Stomach (tissue), 4 donors: ENCODE measurements at regions not wholly inside any gene's neighbourhood (a gene's known extent, or its start where the extent isn't known, plus 50 kb on each side); places are given as distances from the start of the nearest gene placed in this dataset.

Experiments
- EP300 ChIP-seq: sonication (generic); formaldehyde crosslinking; IDR thresholded peaks from one replicate; pipeline ENCODE4 v1.6.1; 2017; ENCODE audit warnings: antibody characterized with exemption
- POLR2A ChIP-seq, 4 donors: fragments of 450-650 bp; IDR thresholded peaks; one replicate each; pipeline ENCODE4 v1.6.1; 2016; ENCODE audit warnings: antibody characterized with exemption in 4 of 4, control low read depth in 2 of 4, mild to moderate bottlenecking in 1 of 4, moderate library complexity in 1 of 4
- POLR2AphosphoS5 ChIP-seq, 3 donors: sonication (generic); formaldehyde crosslinking; IDR thresholded peaks; one replicate each; pipeline ENCODE4 v1.6.1; 2016; ENCODE audit warnings: antibody characterized with exemption in 3 of 3
- TF ChIP-seq, protein P1 (sequence below), 7 experiments: fragments of 450-650 bp in 4 of 7; fragments of 200-600 bp in 3 of 7; sonication (generic) in 3 of 7; IDR thresholded peaks; one replicate each; pipeline ENCODE4 v1.5.1; 2016 to 2019; ENCODE audit warnings: antibody characterized with exemption in 7 of 7, control low read depth in 2 of 7, mild to moderate bottlenecking in 1 of 7

DNA sequence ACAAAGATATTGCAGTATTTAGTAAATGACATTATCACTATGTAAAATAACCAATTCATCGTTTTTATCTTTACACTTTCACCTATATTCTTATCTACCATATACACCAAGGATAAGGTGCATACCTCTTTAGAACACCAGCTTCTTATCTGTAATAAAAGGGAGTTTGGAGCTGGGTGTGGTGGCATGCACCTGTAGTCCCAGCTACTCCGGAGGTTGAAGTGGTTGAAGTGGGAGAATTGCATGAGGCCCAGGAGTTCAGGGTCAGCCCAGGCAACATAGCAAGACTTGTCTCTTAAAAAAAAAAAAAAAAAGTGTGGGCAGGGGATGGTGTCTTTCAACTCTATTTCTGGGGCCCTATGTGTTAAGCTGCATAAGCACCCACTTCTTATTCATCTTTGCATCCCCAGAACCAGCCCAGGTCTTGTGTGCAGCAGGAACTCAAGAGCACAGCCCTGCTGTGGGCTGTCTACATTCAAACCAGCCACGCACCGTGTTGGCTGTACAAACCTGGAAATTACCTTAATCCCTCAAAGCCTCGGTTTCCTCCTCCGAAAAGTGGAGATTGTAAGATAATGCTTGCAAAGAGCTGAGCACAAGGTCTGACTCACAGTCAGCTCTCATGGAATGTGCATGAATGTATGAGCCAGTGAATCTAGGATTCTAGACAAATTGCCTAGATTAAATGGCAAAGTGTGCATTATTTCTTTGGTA is 256.6 kb upstream of the FOXN3 start:
- TF ChIP-seq POLR2A (IDR thresholded peaks at IDR 0.05) (no peak), EP300 (no peak), POLR2AphosphoS5 (IDR thresholded peaks at IDR 0.05) (no peak)
- TF ChIP-seq, protein P1, sequence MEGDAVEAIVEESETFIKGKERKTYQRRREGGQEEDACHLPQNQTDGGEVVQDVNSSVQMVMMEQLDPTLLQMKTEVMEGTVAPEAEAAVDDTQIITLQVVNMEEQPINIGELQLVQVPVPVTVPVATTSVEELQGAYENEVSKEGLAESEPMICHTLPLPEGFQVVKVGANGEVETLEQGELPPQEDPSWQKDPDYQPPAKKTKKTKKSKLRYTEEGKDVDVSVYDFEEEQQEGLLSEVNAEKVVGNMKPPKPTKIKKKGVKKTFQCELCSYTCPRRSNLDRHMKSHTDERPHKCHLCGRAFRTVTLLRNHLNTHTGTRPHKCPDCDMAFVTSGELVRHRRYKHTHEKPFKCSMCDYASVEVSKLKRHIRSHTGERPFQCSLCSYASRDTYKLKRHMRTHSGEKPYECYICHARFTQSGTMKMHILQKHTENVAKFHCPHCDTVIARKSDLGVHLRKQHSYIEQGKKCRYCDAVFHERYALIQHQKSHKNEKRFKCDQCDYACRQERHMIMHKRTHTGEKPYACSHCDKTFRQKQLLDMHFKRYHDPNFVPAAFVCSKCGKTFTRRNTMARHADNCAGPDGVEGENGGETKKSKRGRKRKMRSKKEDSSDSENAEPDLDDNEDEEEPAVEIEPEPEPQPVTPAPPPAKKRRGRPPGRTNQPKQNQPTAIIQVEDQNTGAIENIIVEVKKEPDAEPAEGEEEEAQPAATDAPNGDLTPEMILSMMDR (IDR thresholded peaks at IDR 0.05): no peak
